ENCODE measurements at regions not wholly inside any gene's neighbourhood (a gene's known extent, or its start where the extent isn't known, plus 50 kb on each side); places are given as distances from the start of the nearest gene placed in this dataset.

- no peak overlapping the region for H3K27ac ChIP-seq
- H3K27me3 ChIP-seq, result no peaks in the 10 kb centered on the region
- DNase-seq (no peak), ATAC-seq (no peak)
- TF ChIP-seq CTCF (IDR thresholded peaks at IDR 0.05), result no peak
- H3K4me3 ChIP-seq, result no peak overlapping the region
- no peaks in the 10 kb centered on the region for H3K4me1 ChIP-seq
- H3K9me3 ChIP-seq, result no peaks in the 10 kb centered on the region
- no peaks in the 10 kb centered on the region for H3K36me3 ChIP-seq
- intact Hi-C loops (cut with DNase I), result no loop called here
These were observed 121.8 kb upstream of the FN1 start for GRCh38 chr2:215557701-215558100.

GRCh38 chr2:215556979-215557378, 121.1 kb upstream of the FN1 start:
- no peaks in the 10 kb centered on the region for H3K36me3 ChIP-seq
- TF ChIP-seq CTCF (IDR thresholded peaks at IDR 0.05), result no peak
- H3K4me3 ChIP-seq, result no peak overlapping the region
- H3K4me1 ChIP-seq, result no peaks in the 10 kb centered on the region
- no peaks in the 10 kb centered on the region for H3K27me3 ChIP-seq
- ATAC-seq (no peak), DNase-seq (no peak)
- intact Hi-C loops (cut with DNase I), result no loop called here
- H3K27ac ChIP-seq, result no peak overlapping the region
- H3K9me3 ChIP-seq, result no peaks in the 10 kb centered on the region

GRCh38 chr2:215554689-215555498, 119.0 kb upstream of the FN1 start:
- no peak for DNase-seq
- Histone ChIP-seq H3K27ac (no peak overlapping the region), H3K4me1 (no peaks in the 10 kb centered on the region), H3K36me3 (no peaks in the 10 kb centered on the region), H3K4me3 (no peak overlapping the region), H3K9me3 (no peaks in the 10 kb centered on the region), H3K27me3 (no peaks in the 10 kb centered on the region)
- intact Hi-C loops (cut with DNase I), result no loop called here
- no peak for TF ChIP-seq CTCF (IDR thresholded peaks at IDR 0.05)
- ATAC-seq, result no peak

GRCh38 chr2:215553946-215554345, 118.1 kb upstream of the FN1 start:
- H3K27me3 ChIP-seq, result no peaks in the 10 kb centered on the region
- H3K27ac ChIP-seq, result no peak overlapping the region
- no peak overlapping the region for H3K4me3 ChIP-seq
- intact Hi-C loops (cut with DNase I), result no loop called here
- H3K36me3 ChIP-seq, result no peaks in the 10 kb centered on the region
- no peak for DNase-seq
- H3K4me1 ChIP-seq, result no peaks in the 10 kb centered on the region
- no peak for TF ChIP-seq CTCF (IDR thresholded peaks at IDR 0.05)
- ATAC-seq, result no peak
- no peaks in the 10 kb centered on the region for H3K9me3 ChIP-seq

GRCh38 chr2:215552144-215552580, 116.3 kb upstream of the FN1 start:
- Histone ChIP-seq H3K4me3 (no peak overlapping the region), H3K4me1 (no peaks in the 10 kb centered on the region), H3K36me3 (no peaks in the 10 kb centered on the region), H3K27ac (no peak overlapping the region), H3K9me3 (no peaks in the 10 kb centered on the region), H3K27me3 (no peaks in the 10 kb centered on the region)
- intact Hi-C loops (cut with DNase I), result no loop called here
- DNase-seq, result no peak
- no peak for ATAC-seq
- TF ChIP-seq CTCF (IDR thresholded peaks at IDR 0.05), result no peak
